ENCODE measurements at regions not wholly inside any gene's neighbourhood (a gene's known extent, or its start where the extent isn't known, plus 50 kb on each side); places are given as distances from the start of the nearest gene placed in this dataset.
A peak's percentile ranks its signal among the peaks of the same experiment; 100 is the strongest.

GRCh38 chr11:19389787-19390303 is 149.1 kb upstream of the E2F8 start:
- H3K9ac ChIP-seq (ENCODE audit: low read depth, low read length), result no peak overlapping the region
- H3K4ac ChIP-seq (ENCODE audit: low read depth, low read length), result peak overlapping the region; percentile 78
- in situ Hi-C loops (cut with MboI; ENCODE audit: low sequenced_read_pairs), result no loop called here
- H3K23ac ChIP-seq (ENCODE audit: low read depth, low read length), result peak overlapping the region; percentile 34; the same call in 1 of the 2 replicates
- POLR2A ChIA-PET (ENCODE audit: unreplicated experiment), result no interaction called here
- H3K9me1 ChIP-seq (ENCODE audit: insufficient read depth, low read length), result peaks cover 19% of the 10 kb centered on the region
- TF ChIP-seq USF2 (IDR thresholded peaks at IDR 0.05; ENCODE audit: low read depth, low read length) (no peak), ELK1 (IDR thresholded peaks at IDR 0.05; ENCODE audit: borderline replicate concordance, low read depth, low read length) (no peak), NFE2L2 (IDR thresholded peaks at IDR 0.05; ENCODE audit: low read depth, low read length) (no peak)
- no peaks in the 10 kb centered on the region for H3K79me1 ChIP-seq (ENCODE audit: low read depth in 1 of 2, low read length in 2 of 2)
- intact Hi-C loops (cut with micrococcal nuclease), result no loop called here
- H2BK5ac ChIP-seq (ENCODE audit: low read depth, low read length, poor library complexity, severe bottlenecking), result peak overlapping the region; percentile 7
- H2AK9ac ChIP-seq (replicated peaks; ENCODE audit: low read depth, low read length, poor library complexity), result no peak overlapping the region
- H3K14ac ChIP-seq (replicated peaks; ENCODE audit: low read depth, low read length), result peak overlapping the region; percentile 54; the same call in 1 of the 2 replicates
- peak overlapping the region; percentile 47 to 76; a peak in 2 of 4 replicates for H4K8ac ChIP-seq (ENCODE audit: low read depth in 2 of 2, low read length in 2 of 2)
- H4K20me1 ChIP-seq (ENCODE audit: insufficient read depth, low read length), result no peaks in the 10 kb centered on the region
- BruUV-seq (replicated peaks), result no TSS peak
- peak overlapping the region; percentile 70 for H4K91ac ChIP-seq (ENCODE audit: insufficient read depth, low read depth, low read length)
- H3K27me3 ChIP-seq (ENCODE audit: control insufficient read depth, insufficient read depth, low read length), result no peaks in the 10 kb centered on the region; the same call in 1 of the 2 replicates
- H3K56ac ChIP-seq (ENCODE audit: extremely low read depth, insufficient read depth, low read length), result no peak overlapping the region
- peak overlapping the region; percentile 83 for H2BK120ac ChIP-seq (ENCODE audit: low read depth, low read length)
- H2BK15ac ChIP-seq (ENCODE audit: low read depth, low read length), result peak overlapping the region; percentile 84; the same call in 2 of the 3 replicates
- H3K18ac ChIP-seq (ENCODE audit: low read depth, low read length), result peak overlapping the region; percentile 97
- dilution Hi-C loops (cut with HindIII; ENCODE audit: low sequenced_read_pairs, unreplicated experiment), result no loop called here
- H4K5ac ChIP-seq (ENCODE audit: low read depth, low read length), result peak overlapping the region; percentile 85; the same call in 1 of the 2 replicates
- peaks cover 11% of the 10 kb centered on the region for H3K4me1 ChIP-seq (ENCODE audit: control insufficient read depth, insufficient read depth, low read length)
- no peak overlapping the region for H3K4me2 ChIP-seq (ENCODE audit: low read depth, low read length)
- no peak overlapping the region for H2AFZ ChIP-seq (replicated peaks; ENCODE audit: low read length, poor library complexity)
- no peaks in the 10 kb centered on the region for H3K36me3 ChIP-seq (ENCODE audit: control insufficient read depth, insufficient read depth, low read length)
- DNase-seq (peak; percentile 27), ATAC-seq (ENCODE audit: low read depth) (peak; percentile 75)
- H3K4me3 ChIP-seq (ENCODE audit: insufficient read depth, low read depth, low read length), result no peak overlapping the region
- peak overlapping the region; percentile 58 for H2BK20ac ChIP-seq (ENCODE audit: low read depth, low read length)
- CTCF ChIA-PET, result no interaction called here
- WGBS, 2 experiments (ENCODE audit: extremely low coverage in 2 of 2, insufficient read length in 1 of 2), result 88% methylated on average over 1 of the region's 3 CpGs; no CpG with 5 or more reads in 1 of the 2 experiments
- peaks cover 3% of the 10 kb centered on the region; the same call in 1 of the 2 replicates for H3K9me3 ChIP-seq (ENCODE audit: control insufficient read depth, insufficient read depth, low read length)
- H2AK5ac ChIP-seq (ENCODE audit: low read depth, low read length), result 0 out of 2 replicates have a peak overlapping the region, but pooled peaks have one; percentile 10
- peak overlapping the region; percentile 69 for H3K27ac ChIP-seq (ENCODE audit: insufficient read depth, low read length)
